Stomach smooth muscle (tissue), 2 donors: ENCODE measurements at regions not wholly inside any gene's neighbourhood (a gene's known extent, or its start where the extent isn't known, plus 50 kb on each side); places are given as distances from the start of the nearest gene placed in this dataset.

Experiments
- H3K27ac ChIP-seq: one replicate; pipeline ENCODE4 v1.7.0; 2013; ENCODE audit warnings: mild to moderate bottlenecking, low read length, inconsistent platforms
- H3K27me3 ChIP-seq, 2 donors: one replicate each; pipeline ENCODE4 v1.7.0; 2013; ENCODE audit warnings: low read length in 2 of 2; ENCODE audit not compliant: insufficient read depth in 2 of 2, control insufficient read depth in 1 of 2
- H3K36me3 ChIP-seq, 2 donors: one replicate each; pipeline ENCODE4 v1.7.0; 2013; ENCODE audit warnings: low read length in 2 of 2; ENCODE audit not compliant: control insufficient read depth in 2 of 2, insufficient read depth in 2 of 2
- H3K4me1 ChIP-seq: one replicate; pipeline ENCODE4 v1.7.0; 2013; ENCODE audit warnings: low read length; ENCODE audit not compliant: control insufficient read depth, insufficient read depth
- H3K4me3 ChIP-seq, 2 donors: one replicate each; pipeline ENCODE4 v1.7.0; 2013; ENCODE audit warnings: low read length in 2 of 2
- H3K9ac ChIP-seq, 2 donors: one replicate each; pipeline ENCODE4 v1.7.0; 2013; ENCODE audit warnings: low read length in 2 of 2, mild to moderate bottlenecking in 1 of 2
- H3K9me3 ChIP-seq, 2 donors: one replicate each; pipeline ENCODE4 v1.7.0; 2013; ENCODE audit warnings: low read length in 2 of 2; ENCODE audit not compliant: control insufficient read depth in 2 of 2
- donor health status: healthy.
- donor health status: Pancreatic carcinoma.

- no peaks in the 10 kb centered on the region for H3K4me1 ChIP-seq
- no peaks in the 10 kb centered on the region for H3K36me3 ChIP-seq
- no peak overlapping the region for H3K27ac ChIP-seq
- no peaks in the 10 kb centered on the region for H3K9me3 ChIP-seq
- H3K4me3 ChIP-seq = no peak overlapping the region
- H3K9ac ChIP-seq = no peak overlapping the region
- H3K27me3 ChIP-seq = no peaks in the 10 kb centered on the region
Observed at GRCh38 chr15:93722165-93722564, 509.2 kb upstream of the MCTP2 start.

GRCh38 chr15:93720607-93721006 is 510.8 kb upstream of the MCTP2 start:
- Histone ChIP-seq H3K27me3 (no peaks in the 10 kb centered on the region), H3K9ac (no peak overlapping the region), H3K4me3 (no peak overlapping the region), H3K36me3 (no peaks in the 10 kb centered on the region), H3K9me3 (no peaks in the 10 kb centered on the region), H3K4me1 (no peaks in the 10 kb centered on the region), H3K27ac (no peak overlapping the region)

- no peak overlapping the region for H3K9ac ChIP-seq
- H3K36me3 ChIP-seq = no peaks in the 10 kb centered on the region
- H3K27ac ChIP-seq = no peak overlapping the region
- H3K4me3 ChIP-seq = no peak overlapping the region
- no peaks in the 10 kb centered on the region for H3K9me3 ChIP-seq
- H3K27me3 ChIP-seq = no peaks in the 10 kb centered on the region
- H3K4me1 ChIP-seq = no peaks in the 10 kb centered on the region
Observed at GRCh38 chr15:93719921-93720351, 511.4 kb upstream of the MCTP2 start.

- H3K4me1 ChIP-seq = no peaks in the 10 kb centered on the region
- H3K9ac ChIP-seq = no peak overlapping the region
- no peaks in the 10 kb centered on the region for H3K36me3 ChIP-seq
- H3K27ac ChIP-seq = no peak overlapping the region
- H3K27me3 ChIP-seq = no peaks in the 10 kb centered on the region
- H3K9me3 ChIP-seq = no peaks in the 10 kb centered on the region
- no peak overlapping the region for H3K4me3 ChIP-seq
Observed at GRCh38 chr15:93716615-93717231, 514.6 kb upstream of the MCTP2 start.

DNA sequence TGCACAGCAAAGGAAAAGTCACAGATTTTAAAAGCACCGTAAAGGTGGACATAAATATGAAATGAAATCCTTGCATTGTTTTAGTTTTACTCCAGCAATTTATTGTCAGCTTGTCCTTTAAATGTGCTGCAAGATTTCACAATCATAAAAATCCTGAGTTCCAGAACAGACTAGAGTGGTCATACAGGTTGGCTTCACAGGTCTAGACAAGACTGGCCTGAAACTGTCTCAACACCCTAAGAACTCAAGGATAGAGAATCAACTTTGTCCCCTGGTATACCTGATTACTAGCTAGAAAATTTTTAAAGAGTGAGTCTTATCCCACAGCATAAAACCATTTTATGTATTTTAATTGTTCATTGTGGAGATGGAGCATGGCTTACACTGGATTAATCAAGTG is 521.7 kb upstream of the MCTP2 start:
- Histone ChIP-seq H3K4me3 (no peak overlapping the region), H3K4me1 (no peaks in the 10 kb centered on the region), H3K27me3 (no peaks in the 10 kb centered on the region), H3K36me3 (no peaks in the 10 kb centered on the region), H3K27ac (no peak overlapping the region), H3K9me3 (no peaks in the 10 kb centered on the region), H3K9ac (no peak overlapping the region)

DNA sequence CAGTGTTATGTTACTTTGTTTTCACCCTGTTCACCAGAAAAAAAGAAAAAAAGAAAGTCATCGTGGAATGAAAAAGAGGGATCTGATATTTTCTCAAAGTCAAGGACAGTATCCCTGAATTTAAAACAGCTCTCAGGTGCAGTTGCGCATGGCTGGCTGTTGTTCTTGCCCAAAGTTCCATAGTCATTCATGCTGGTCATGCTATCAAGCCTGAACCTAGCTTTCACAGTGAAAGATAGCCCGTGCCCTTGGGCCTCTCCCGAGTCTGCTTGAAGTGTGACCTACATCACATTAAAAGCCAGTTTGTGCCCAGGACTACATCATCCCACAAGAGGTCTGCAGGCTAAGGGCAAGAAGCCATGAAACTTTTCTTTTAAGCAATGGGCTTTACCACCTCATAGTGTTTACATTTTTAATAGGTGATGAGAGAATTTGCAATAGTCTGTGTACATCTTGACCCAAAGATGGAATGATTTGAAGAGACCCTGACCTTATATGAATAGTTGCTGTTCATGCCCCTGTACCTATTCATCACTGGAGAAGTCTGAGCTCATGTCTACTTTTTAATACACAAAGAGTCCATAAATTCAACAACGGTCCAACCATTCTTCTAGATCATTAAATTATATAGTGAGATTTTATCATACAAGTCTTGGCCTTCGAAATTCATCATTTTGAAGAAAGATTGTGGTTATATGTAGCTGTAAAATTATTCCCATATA is 522.5 kb upstream of the MCTP2 start:
- no peaks in the 10 kb centered on the region for H3K27me3 ChIP-seq
- H3K9ac ChIP-seq = no peak overlapping the region
- no peaks in the 10 kb centered on the region for H3K9me3 ChIP-seq
- no peaks in the 10 kb centered on the region for H3K36me3 ChIP-seq
- no peaks in the 10 kb centered on the region for H3K4me1 ChIP-seq
- no peak overlapping the region for H3K4me3 ChIP-seq
- no peak overlapping the region for H3K27ac ChIP-seq

- no peak overlapping the region for H3K9ac ChIP-seq
- H3K4me1 ChIP-seq = no peaks in the 10 kb centered on the region
- no peaks in the 10 kb centered on the region for H3K9me3 ChIP-seq
- no peak overlapping the region for H3K4me3 ChIP-seq
- no peaks in the 10 kb centered on the region for H3K36me3 ChIP-seq
- H3K27me3 ChIP-seq = no peaks in the 10 kb centered on the region
- no peak overlapping the region for H3K27ac ChIP-seq
Observed at GRCh38 chr15:93707751-93708150, 523.6 kb upstream of the MCTP2 start.

GRCh38 chr15:93706495-93707292 is 524.7 kb upstream of the MCTP2 start:
- Histone ChIP-seq H3K9me3 (no peaks in the 10 kb centered on the region), H3K27ac (no peak overlapping the region), H3K27me3 (no peaks in the 10 kb centered on the region), H3K9ac (no peak overlapping the region), H3K36me3 (no peaks in the 10 kb centered on the region), H3K4me3 (no peak overlapping the region), H3K4me1 (no peaks in the 10 kb centered on the region)

DNA sequence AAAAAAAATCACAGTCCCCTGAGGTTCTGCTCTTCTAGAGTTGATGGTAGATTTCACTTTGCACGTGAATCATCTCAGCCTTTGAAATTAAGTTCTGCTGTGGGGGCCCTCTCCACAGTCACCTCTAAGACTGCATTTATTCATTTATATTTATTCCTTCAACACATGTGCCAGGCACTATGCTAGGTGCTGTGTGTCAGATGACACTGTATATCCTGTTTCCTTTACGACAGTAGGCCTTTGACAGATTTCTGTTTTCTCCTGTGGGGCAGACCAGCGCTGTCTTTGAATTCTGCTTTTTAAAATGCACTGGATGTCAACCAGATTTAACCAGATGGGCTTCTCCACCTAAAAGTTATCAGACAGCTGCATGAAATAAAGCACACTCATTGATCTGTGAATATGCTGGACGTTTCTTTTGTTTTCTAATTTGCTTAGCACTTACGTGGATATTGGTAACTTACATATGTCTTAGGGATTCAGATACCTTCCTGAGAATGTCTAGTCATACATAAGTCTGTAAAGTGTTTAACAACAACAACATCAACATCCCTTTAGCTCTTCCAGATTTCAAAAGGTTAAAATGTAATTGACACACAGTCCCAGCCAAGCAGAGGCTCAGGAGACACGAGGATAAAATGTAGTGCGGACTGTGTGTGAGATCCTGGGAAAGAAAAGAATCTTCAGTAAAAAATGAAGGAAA is 525.5 kb upstream of the MCTP2 start:
- Histone ChIP-seq H3K4me3 (no peak overlapping the region), H3K36me3 (no peaks in the 10 kb centered on the region), H3K4me1 (no peaks in the 10 kb centered on the region), H3K9ac (no peak overlapping the region), H3K27ac (no peak overlapping the region), H3K9me3 (no peaks in the 10 kb centered on the region), H3K27me3 (no peaks in the 10 kb centered on the region)

DNA sequence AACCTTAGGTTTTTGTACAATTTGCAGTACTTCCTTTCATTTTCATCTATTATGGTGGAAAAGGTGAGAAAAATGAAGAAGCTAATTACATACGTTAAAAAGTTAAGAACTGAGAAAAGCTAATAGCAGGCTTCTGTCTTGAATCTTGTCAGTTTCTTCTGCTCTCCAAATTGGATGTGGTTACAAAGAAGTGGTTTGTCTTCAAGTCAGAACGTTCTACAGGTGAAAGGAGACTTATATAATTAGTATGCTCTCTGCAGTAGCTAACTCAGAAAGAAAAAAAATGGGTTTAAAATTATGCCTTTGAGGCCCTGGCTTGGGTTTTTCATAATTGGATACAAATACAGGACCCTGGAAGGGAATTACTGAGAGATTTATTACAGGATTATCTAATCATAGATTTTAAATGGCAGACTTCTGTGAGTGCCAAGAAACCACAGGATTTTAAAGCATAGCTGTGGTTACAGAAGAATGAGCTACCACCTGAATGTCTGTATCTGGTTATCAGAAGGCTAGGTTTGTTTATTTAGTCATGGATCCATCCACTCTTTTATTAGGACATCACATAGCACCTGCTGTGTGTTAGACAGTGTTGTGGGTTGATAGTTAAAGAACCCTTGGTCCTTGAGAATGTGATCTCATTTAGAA is 528.1 kb upstream of the MCTP2 start:
- no peak overlapping the region for H3K27ac ChIP-seq
- no peak overlapping the region for H3K4me3 ChIP-seq
- H3K9ac ChIP-seq = no peak overlapping the region
- no peaks in the 10 kb centered on the region for H3K36me3 ChIP-seq
- no peaks in the 10 kb centered on the region for H3K4me1 ChIP-seq
- no peaks in the 10 kb centered on the region for H3K27me3 ChIP-seq
- no peaks in the 10 kb centered on the region for H3K9me3 ChIP-seq
